ENCODE measurements at regions not wholly inside any gene's neighbourhood (a gene's known extent, or its start where the extent isn't known, plus 50 kb on each side); places are given as distances from the start of the nearest gene placed in this dataset.

DNA sequence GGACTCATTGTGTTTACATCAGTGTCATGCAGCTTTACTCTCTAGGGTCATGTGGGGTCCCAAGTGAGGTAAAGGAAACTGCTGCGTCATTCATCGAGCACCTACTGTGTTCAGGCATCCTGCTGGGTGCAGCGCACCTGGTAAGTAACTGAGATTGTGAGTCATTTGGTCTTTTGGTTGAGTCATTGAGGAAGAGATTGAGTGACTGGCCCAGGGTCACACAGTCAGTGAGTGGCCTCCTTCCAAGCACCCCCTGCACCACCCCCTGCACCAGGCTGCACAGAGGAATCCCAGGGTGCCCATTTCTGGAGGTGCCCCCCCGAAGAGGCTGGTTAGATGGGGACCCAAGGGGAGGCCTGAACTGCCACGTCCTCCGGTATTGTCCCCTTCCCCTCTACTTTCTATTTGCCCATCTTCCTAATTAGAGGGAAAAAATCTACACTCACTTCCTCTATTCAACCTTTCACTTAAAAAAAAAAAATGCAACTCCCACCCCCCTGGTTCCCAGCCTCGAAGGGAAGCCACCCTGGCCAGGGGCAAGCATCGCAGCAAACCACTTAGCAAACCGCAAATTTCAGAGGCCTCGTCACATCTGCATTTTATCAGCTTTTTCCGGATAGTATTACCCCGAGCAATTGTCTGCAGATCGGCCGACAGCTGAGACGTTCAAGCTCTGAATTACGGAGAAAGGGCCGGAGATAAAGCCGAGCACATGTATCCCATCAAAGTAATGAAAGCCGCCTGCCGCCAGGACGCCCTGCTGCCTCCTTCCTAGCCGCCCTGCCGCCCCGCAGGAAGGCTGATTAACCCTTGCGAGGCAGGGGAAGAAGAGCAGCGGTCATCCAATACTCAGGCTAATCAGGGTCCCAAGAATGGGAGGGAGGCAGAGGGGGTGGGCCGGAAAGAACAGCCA, 96.3 kb upstream of the MSX1 start (continued):
- TF ChIP-seq IKZF3 (tag by site-specific recombination; IDR thresholded peaks at IDR 0.05) (no peak), PRDM1 (tag by site-specific recombination; IDR thresholded peaks at IDR 0.05) (peak; percentile 34; the same call in 1 of the 2 replicates), ZBTB8A (tag by site-specific recombination; IDR thresholded peaks at IDR 0.05) (peak; percentile 97), ZNF555 (tag by site-specific recombination; conservative IDR thresholded peaks at IDR 0.05) (no peak), ZFHX2 (tag by site-specific recombination; conservative IDR thresholded peaks at IDR 0.05) (no peak), ZBTB21 (tag by site-specific recombination; IDR thresholded peaks at IDR 0.05) (no peak), ZSCAN30 (tag by site-specific recombination; IDR thresholded peaks at IDR 0.05) (no peak), ZNF664 (tag by site-specific recombination; IDR thresholded peaks at IDR 0.05) (no peak)
- TF ChIP-seq, protein P1, sequence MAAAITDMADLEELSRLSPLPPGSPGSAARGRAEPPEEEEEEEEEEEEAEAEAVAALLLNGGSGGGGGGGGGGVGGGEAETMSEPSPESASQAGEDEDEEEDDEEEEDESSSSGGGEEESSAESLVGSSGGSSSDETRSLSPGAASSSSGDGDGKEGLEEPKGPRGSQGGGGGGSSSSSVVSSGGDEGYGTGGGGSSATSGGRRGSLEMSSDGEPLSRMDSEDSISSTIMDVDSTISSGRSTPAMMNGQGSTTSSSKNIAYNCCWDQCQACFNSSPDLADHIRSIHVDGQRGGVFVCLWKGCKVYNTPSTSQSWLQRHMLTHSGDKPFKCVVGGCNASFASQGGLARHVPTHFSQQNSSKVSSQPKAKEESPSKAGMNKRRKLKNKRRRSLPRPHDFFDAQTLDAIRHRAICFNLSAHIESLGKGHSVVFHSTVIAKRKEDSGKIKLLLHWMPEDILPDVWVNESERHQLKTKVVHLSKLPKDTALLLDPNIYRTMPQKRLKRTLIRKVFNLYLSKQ (tag by site-specific recombination; IDR thresholded peaks at IDR 0.05; ENCODE audit: borderline replicate concordance) = no peak
- TF ChIP-seq, protein P2, sequence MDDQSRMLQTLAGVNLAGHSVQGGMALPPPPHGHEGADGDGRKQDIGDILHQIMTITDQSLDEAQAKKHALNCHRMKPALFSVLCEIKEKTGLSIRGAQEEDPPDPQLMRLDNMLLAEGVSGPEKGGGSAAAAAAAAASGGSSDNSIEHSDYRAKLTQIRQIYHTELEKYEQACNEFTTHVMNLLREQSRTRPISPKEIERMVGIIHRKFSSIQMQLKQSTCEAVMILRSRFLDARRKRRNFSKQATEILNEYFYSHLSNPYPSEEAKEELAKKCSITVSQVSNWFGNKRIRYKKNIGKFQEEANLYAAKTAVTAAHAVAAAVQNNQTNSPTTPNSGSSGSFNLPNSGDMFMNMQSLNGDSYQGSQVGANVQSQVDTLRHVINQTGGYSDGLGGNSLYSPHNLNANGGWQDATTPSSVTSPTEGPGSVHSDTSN (CRISPR knock-in tag; IDR thresholded peaks at IDR 0.05) = no peak

DNA sequence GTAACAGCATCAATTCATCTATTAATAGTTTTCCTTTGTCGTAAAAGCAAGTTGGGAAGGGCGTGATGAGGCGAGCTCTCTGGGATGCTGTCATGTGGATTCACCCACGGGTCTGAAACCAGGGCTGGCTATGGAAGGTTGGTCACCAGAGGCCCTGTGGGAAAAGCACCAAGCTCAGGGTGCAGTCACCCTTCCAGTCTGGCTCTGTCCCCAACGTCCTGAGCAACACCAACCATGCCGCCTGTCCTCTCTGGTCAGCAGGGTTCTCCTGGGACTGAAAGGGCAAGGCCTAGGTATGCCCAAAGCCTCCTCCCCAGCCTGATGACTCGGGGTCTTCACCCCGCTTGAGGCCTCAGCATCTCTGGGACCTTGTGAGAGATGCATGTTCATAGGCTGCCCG, 97.2 kb upstream of the MSX1 start:
- TF ChIP-seq ZNF155 (tag by site-specific recombination; IDR thresholded peaks at IDR 0.05) = no peak
- TF ChIP-seq, protein P3, sequence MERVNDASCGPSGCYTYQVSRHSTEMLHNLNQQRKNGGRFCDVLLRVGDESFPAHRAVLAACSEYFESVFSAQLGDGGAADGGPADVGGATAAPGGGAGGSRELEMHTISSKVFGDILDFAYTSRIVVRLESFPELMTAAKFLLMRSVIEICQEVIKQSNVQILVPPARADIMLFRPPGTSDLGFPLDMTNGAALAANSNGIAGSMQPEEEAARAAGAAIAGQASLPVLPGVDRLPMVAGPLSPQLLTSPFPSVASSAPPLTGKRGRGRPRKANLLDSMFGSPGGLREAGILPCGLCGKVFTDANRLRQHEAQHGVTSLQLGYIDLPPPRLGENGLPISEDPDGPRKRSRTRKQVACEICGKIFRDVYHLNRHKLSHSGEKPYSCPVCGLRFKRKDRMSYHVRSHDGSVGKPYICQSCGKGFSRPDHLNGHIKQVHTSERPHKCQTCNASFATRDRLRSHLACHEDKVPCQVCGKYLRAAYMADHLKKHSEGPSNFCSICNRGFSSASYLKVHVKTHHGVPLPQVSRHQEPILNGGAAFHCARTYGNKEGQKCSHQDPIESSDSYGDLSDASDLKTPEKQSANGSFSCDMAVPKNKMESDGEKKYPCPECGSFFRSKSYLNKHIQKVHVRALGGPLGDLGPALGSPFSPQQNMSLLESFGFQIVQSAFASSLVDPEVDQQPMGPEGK (tag by site-specific recombination; IDR thresholded peaks at IDR 0.05) = no peak
- TF ChIP-seq KLF9 (tag by site-specific recombination; IDR thresholded peaks at IDR 0.05; ENCODE audit: low read depth) = no peak
- no peak for TF ChIP-seq ZNF501 (tag by site-specific recombination; IDR thresholded peaks at IDR 0.05)
- TF ChIP-seq ZNF658 (tag by site-specific recombination; IDR thresholded peaks at IDR 0.05) = no peak
- no peak for TF ChIP-seq ZNF610 (tag by site-specific recombination; IDR thresholded peaks at IDR 0.05; ENCODE audit: borderline replicate concordance)
- TF ChIP-seq HOXD13 (CRISPR knock-in tag; IDR thresholded peaks at IDR 0.05; ENCODE audit: borderline replicate concordance) = no peak
- TF ChIP-seq ZNF391 (tag by site-specific recombination; IDR thresholded peaks at IDR 0.05; ENCODE audit: borderline replicate concordance, low read depth) = no peak
- TF ChIP-seq HOXA7 (CRISPR knock-in tag; IDR thresholded peaks at IDR 0.05; ENCODE audit: borderline replicate concordance) = no peak
- TF ChIP-seq ZNF214 (tag by site-specific recombination; IDR thresholded peaks at IDR 0.05; ENCODE audit: borderline replicate concordance) = no peak
- TF ChIP-seq ZNF335 (tag by site-specific recombination; conservative IDR thresholded peaks at IDR 0.05) = no peak
- TF ChIP-seq HOXC10 (CRISPR knock-in tag; IDR thresholded peaks at IDR 0.05) = no peak
- no peak for TF ChIP-seq ZNF423 (tag by site-specific recombination; IDR thresholded peaks at IDR 0.05)
- TF ChIP-seq ZNF2 (tag by site-specific recombination; IDR thresholded peaks at IDR 0.05) = no peak
- no peak for TF ChIP-seq SCRT1 (tag by site-specific recombination; IDR thresholded peaks at IDR 0.05; ENCODE audit: borderline replicate concordance)
- no peak for TF ChIP-seq ZNF747 (tag by site-specific recombination; IDR thresholded peaks at IDR 0.05)
- CTCF ChIA-PET = interaction anchor here (0.8 kb wide), 1 partner anchor 12 kb away, joined by 3 read pairs; no protein-coding TSS in a partner anchor
- H3K4me1 ChIP-seq (ENCODE audit: control insufficient read depth, insufficient read depth, low read length) = peaks cover 3% of the 10 kb centered on the region; the same call in 1 of the 2 replicates
- POLR2A ChIA-PET = no interaction called here
- no peaks in the 10 kb centered on the region for H3K9me3 ChIP-seq (ENCODE audit: control insufficient read depth, insufficient read depth, low read depth, low read length)
- H3K36me3 ChIP-seq (ENCODE audit: control insufficient read depth in 2 of 2, insufficient read depth in 1 of 2, low read length in 2 of 2) = no peaks in the 10 kb centered on the region
- no peak overlapping the region; the same call in 1 of the 2 replicates for H3K27ac ChIP-seq (ENCODE audit: extremely low read depth, low read depth, low read length)
- H3K4me3 ChIP-seq (ENCODE audit: low read depth, low read length) = no peak overlapping the region

Measured in HEK293 (cell line).